ENCODE measurements at regions not wholly inside any gene's neighbourhood (a gene's known extent, or its start where the extent isn't known, plus 50 kb on each side); places are given as distances from the start of the nearest gene placed in this dataset.

- H3K27me3 ChIP-seq (ENCODE audit: low read depth) = peaks cover 8% of the 10 kb centered on the region
- H3K36me3 ChIP-seq (replicated peaks) = no peaks in the 10 kb centered on the region
- no peaks in the 10 kb centered on the region for H3K4me1 ChIP-seq
- no peak for DNase-seq (ENCODE audit: low spot score in 2 of 2)
- H3K4me3 ChIP-seq = no peak overlapping the region
- in situ Hi-C loops (cut with MboI; ENCODE audit: low sequenced_read_pairs) = no loop called here
- no peaks in the 10 kb centered on the region; the same call in 1 of the 2 replicates for H3K9me3 ChIP-seq
These were observed 373.6 kb downstream of the PBX1 start for GRCh38 chr1:164932580-164932979.

- Histone ChIP-seq H3K4me3 (no peak overlapping the region), H3K36me3 (replicated peaks) (no peaks in the 10 kb centered on the region), H3K9me3 (no peaks in the 10 kb centered on the region; the same call in 1 of the 2 replicates), H3K27me3 (ENCODE audit: low read depth) (peaks cover 10% of the 10 kb centered on the region), H3K4me1 (no peaks in the 10 kb centered on the region)
- no peak for DNase-seq (ENCODE audit: low spot score in 2 of 2)
- in situ Hi-C loops (cut with MboI; ENCODE audit: low sequenced_read_pairs) = no loop called here
These were observed 371.8 kb downstream of the PBX1 start for GRCh38 chr1:164930833-164931232.

- H3K4me3 ChIP-seq = no peak overlapping the region
- DNase-seq (ENCODE audit: low spot score in 2 of 2) = no peak
- in situ Hi-C loops (cut with MboI; ENCODE audit: low sequenced_read_pairs) = no loop called here
- peaks cover 15% of the 10 kb centered on the region for H3K27me3 ChIP-seq (ENCODE audit: low read depth)
- no peaks in the 10 kb centered on the region for H3K36me3 ChIP-seq (replicated peaks)
- H3K9me3 ChIP-seq = no peaks in the 10 kb centered on the region; the same call in 1 of the 2 replicates
- H3K4me1 ChIP-seq = peaks cover 2% of the 10 kb centered on the region; the same call in 1 of the 2 replicates
These were observed 371.3 kb downstream of the PBX1 start for GRCh38 chr1:164930241-164930640.

DNA sequence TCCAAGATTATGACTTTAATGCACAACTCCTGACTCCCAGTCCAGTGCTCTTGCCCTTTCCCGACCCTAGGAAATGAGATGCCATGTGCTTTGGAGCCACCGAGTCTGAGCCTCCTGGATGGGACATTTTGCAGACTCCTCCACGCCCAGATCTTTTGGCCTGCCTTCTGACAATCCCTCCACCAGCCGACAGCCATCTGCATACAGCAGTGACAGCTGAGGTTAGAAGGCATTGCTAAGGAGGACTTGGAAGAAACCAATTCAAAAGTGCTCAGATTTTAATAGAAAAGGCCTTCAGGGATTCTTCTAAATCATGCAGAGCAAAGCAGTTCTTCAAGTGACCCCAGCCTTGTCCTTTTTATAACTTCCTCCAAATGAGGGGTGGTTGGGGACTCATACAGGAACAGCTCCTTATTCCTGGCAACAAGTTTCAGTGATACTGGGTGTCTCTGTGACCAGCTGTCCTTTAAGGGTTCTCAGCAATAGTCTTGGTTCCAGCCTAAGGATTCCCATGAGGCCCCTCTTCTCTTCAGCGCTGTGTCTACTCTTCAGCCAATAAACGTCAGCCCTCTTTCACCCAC, 369.3 kb downstream of the PBX1 start:
- no peaks in the 10 kb centered on the region; the same call in 1 of the 2 replicates for H3K9me3 ChIP-seq
- in situ Hi-C loops (cut with MboI; ENCODE audit: low sequenced_read_pairs) = no loop called here
- DNase-seq (ENCODE audit: low spot score in 2 of 2) = no peak
- no peaks in the 10 kb centered on the region for H3K36me3 ChIP-seq (replicated peaks)
- peaks cover 19% of the 10 kb centered on the region for H3K27me3 ChIP-seq (ENCODE audit: low read depth)
- H3K4me3 ChIP-seq = no peak overlapping the region
- peaks cover 6% of the 10 kb centered on the region for H3K4me1 ChIP-seq

- DNase-seq (ENCODE audit: low spot score in 2 of 2) = no peak
- Histone ChIP-seq H3K4me1 (peaks cover 10% of the 10 kb centered on the region), H3K36me3 (replicated peaks) (no peaks in the 10 kb centered on the region), H3K4me3 (no peak overlapping the region), H3K27me3 (ENCODE audit: low read depth) (peaks cover 29% of the 10 kb centered on the region), H3K9me3 (no peaks in the 10 kb centered on the region; the same call in 1 of the 2 replicates)
- in situ Hi-C loops (cut with MboI; ENCODE audit: low sequenced_read_pairs) = no loop called here
These were observed 367.1 kb downstream of the PBX1 start for GRCh38 chr1:164926107-164926506.

DNA sequence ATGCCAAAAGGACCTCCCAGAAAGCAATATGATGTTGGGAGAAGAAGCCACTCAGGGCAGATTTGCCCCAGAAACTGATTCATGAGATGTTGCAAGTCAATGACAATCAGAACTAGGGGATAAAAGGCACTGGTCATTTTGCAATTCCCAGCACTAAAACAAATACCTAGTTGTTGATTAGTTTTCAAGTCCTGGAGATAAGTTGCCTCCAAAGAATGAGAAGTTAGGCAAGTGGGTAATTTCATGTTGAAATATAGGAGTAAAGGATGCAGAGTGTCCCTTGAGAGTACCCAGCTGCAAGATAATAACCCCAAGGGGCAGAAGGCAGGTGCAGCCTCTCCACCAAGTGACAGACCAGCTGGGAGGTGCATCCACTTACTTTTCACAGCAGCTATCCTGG, 363.6 kb downstream of the PBX1 start:
- Histone ChIP-seq H3K27me3 (ENCODE audit: low read depth) (peaks cover 25% of the 10 kb centered on the region), H3K4me1 (peaks cover 10% of the 10 kb centered on the region), H3K36me3 (replicated peaks) (no peaks in the 10 kb centered on the region), H3K4me3 (no peak overlapping the region), H3K9me3 (no peaks in the 10 kb centered on the region)
- DNase-seq (ENCODE audit: low spot score in 2 of 2) = no peak
- in situ Hi-C loops (cut with MboI; ENCODE audit: low sequenced_read_pairs) = no loop called here

GRCh38 chr1:164921493-164921892, 362.5 kb downstream of the PBX1 start:
- in situ Hi-C loops (cut with MboI; ENCODE audit: low sequenced_read_pairs) = no loop called here
- Histone ChIP-seq H3K9me3 (no peaks in the 10 kb centered on the region), H3K4me1 (peaks cover 10% of the 10 kb centered on the region), H3K4me3 (no peak overlapping the region), H3K27me3 (ENCODE audit: low read depth) (peaks cover 25% of the 10 kb centered on the region), H3K36me3 (replicated peaks) (no peaks in the 10 kb centered on the region)
- DNase-seq (ENCODE audit: low spot score in 2 of 2) = no peak

- no peaks in the 10 kb centered on the region for H3K36me3 ChIP-seq (replicated peaks)
- no peak overlapping the region for H3K4me3 ChIP-seq
- H3K9me3 ChIP-seq = no peaks in the 10 kb centered on the region
- H3K27me3 ChIP-seq (ENCODE audit: low read depth) = peaks cover 14% of the 10 kb centered on the region; the same call in 1 of the 2 replicates
- peaks cover 2% of the 10 kb centered on the region; the same call in 1 of the 2 replicates for H3K4me1 ChIP-seq
- DNase-seq (ENCODE audit: low spot score in 2 of 2) = no peak
- in situ Hi-C loops (cut with MboI; ENCODE audit: low sequenced_read_pairs) = no loop called here
These were observed 359.2 kb downstream of the PBX1 start for GRCh38 chr1:164918140-164918539.

DNA sequence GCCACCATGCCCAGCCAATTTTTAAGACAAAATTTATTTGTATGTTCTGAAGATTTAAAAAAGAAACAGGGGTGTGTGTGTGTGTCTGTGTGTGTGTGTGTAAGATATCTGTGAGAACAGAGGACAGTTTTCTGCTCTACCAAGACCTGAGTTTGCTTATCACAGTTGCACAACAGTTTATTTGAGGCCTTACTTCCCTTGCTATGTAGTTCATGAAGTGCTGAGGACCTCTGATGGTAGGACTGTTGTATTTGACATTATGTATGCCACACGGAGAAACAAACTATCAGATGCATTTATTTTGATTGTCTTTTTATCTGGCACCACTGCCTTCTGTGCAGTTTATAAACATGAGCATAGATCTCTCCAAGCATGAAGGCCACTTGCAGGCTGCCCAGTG, 355.2 kb downstream of the PBX1 start:
- in situ Hi-C loops (cut with MboI; ENCODE audit: low sequenced_read_pairs) = no loop called here
- DNase-seq (ENCODE audit: low spot score in 2 of 2) = no peak
- no peak overlapping the region for H3K4me3 ChIP-seq

GRCh38 chr1:164912290-164912689, 353.3 kb downstream of the PBX1 start:
- no peaks in the 10 kb centered on the region for H3K36me3 ChIP-seq (replicated peaks)
- no peaks in the 10 kb centered on the region for H3K4me1 ChIP-seq
- peaks cover 3% of the 10 kb centered on the region; the same call in 1 of the 2 replicates for H3K27me3 ChIP-seq (ENCODE audit: low read depth)
- no peak overlapping the region for H3K4me3 ChIP-seq
- no peak for DNase-seq (ENCODE audit: low spot score in 2 of 2)
- no peaks in the 10 kb centered on the region for H3K9me3 ChIP-seq
- in situ Hi-C loops (cut with MboI; ENCODE audit: low sequenced_read_pairs) = no loop called here

More for the DNA sequence above, 355.2 kb downstream of the PBX1 start:
- Histone ChIP-seq H3K27me3 (ENCODE audit: low read depth) (no peaks in the 10 kb centered on the region), H3K4me1 (no peaks in the 10 kb centered on the region), H3K9me3 (no peaks in the 10 kb centered on the region), H3K36me3 (replicated peaks) (no peaks in the 10 kb centered on the region)

GRCh38 chr1:164910671-164911070, 351.7 kb downstream of the PBX1 start:
- no peak for DNase-seq (ENCODE audit: low spot score in 2 of 2)
- no peaks in the 10 kb centered on the region for H3K36me3 ChIP-seq (replicated peaks)
- H3K4me1 ChIP-seq = no peaks in the 10 kb centered on the region
- H3K9me3 ChIP-seq = no peaks in the 10 kb centered on the region
- H3K4me3 ChIP-seq = no peak overlapping the region
- peaks cover 3% of the 10 kb centered on the region; the same call in 1 of the 2 replicates for H3K27me3 ChIP-seq (ENCODE audit: low read depth)
- in situ Hi-C loops (cut with MboI; ENCODE audit: low sequenced_read_pairs) = no loop called here

DNA sequence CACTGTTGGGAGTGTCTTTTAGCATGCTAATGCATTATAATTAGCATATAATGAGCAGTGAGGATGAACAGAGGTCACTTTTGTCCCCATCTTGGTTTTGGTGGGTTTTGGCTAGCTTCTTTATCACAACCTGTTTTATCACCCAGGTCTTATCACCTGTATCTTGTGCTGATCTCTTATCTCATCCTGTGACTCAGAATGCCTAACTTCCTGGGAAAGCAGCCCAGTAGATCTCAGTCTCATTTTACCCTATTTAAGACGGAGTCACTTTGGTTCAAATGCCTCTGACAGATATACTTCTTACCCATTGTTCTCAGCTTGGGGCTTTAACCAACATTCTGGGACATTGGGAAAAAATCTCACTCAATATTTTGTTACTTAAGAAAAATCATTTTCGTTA, 348.7 kb downstream of the PBX1 start:
- Histone ChIP-seq H3K4me3 (no peak overlapping the region), H3K36me3 (replicated peaks) (no peaks in the 10 kb centered on the region), H3K27me3 (ENCODE audit: low read depth) (peaks cover 3% of the 10 kb centered on the region; the same call in 1 of the 2 replicates), H3K4me1 (peaks cover 4% of the 10 kb centered on the region), H3K9me3 (no peaks in the 10 kb centered on the region)
- DNase-seq (ENCODE audit: low spot score in 2 of 2) = no peak
- in situ Hi-C loops (cut with MboI; ENCODE audit: low sequenced_read_pairs) = no loop called here

- DNase-seq (ENCODE audit: low spot score in 2 of 2) = no peak
- in situ Hi-C loops (cut with MboI; ENCODE audit: low sequenced_read_pairs) = no loop called here
- Histone ChIP-seq H3K9me3 (no peaks in the 10 kb centered on the region), H3K27me3 (ENCODE audit: low read depth) (peaks cover 3% of the 10 kb centered on the region; the same call in 1 of the 2 replicates), H3K4me3 (no peak overlapping the region), H3K4me1 (peaks cover 7% of the 10 kb centered on the region), H3K36me3 (replicated peaks) (no peaks in the 10 kb centered on the region)
These were observed 346.9 kb downstream of the PBX1 start for GRCh38 chr1:164905869-164906268.

- Histone ChIP-seq H3K9me3 (peaks cover 4% of the 10 kb centered on the region), H3K36me3 (replicated peaks) (no peaks in the 10 kb centered on the region), H3K4me3 (no peak overlapping the region), H3K27me3 (ENCODE audit: low read depth) (no peaks in the 10 kb centered on the region), H3K4me1 (peaks cover 7% of the 10 kb centered on the region)
- in situ Hi-C loops (cut with MboI; ENCODE audit: low sequenced_read_pairs) = no loop called here
- DNase-seq (ENCODE audit: low spot score in 2 of 2) = peak; percentile 24 to 86
These were observed 343.5 kb downstream of the PBX1 start for GRCh38 chr1:164902491-164902890.

All from HAP-1 (cell line).